ENCODE measurements at regions not wholly inside any gene's neighbourhood (a gene's known extent, or its start where the extent isn't known, plus 50 kb on each side); places are given as distances from the start of the nearest gene placed in this dataset.

DNA sequence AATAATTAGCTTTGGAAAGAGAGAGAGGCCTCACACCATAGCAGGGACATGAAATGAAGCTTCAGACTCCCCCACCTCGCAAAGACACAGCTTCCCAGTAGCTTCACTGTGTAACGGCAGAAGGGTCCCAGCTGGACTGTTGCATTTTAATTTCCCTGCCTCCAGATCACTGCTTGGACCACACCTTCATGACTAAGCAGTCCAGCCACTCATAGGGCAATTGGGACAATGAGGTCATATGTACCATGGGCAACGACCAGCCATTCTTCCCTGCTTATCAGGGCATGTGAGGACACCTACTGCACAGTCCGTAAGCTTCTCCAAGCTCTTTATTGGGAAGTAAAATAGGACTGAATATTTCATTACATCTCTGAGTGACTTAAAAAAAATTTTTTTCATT lies 183.0 kb downstream of the MREG start (continued):
- peak in 1 of 2 experiments; percentile 75; a peak in 1 of 4 replicates for TF ChIP-seq ZNF318 (IDR thresholded peaks at IDR 0.05; ENCODE audit: borderline replicate concordance in 1 of 2, low read depth in 1 of 2)
- TF ChIP-seq MED1 (CRISPR knock-in tag; IDR thresholded peaks at IDR 0.05; ENCODE audit: borderline replicate concordance): no peak
- TF ChIP-seq, protein P1, sequence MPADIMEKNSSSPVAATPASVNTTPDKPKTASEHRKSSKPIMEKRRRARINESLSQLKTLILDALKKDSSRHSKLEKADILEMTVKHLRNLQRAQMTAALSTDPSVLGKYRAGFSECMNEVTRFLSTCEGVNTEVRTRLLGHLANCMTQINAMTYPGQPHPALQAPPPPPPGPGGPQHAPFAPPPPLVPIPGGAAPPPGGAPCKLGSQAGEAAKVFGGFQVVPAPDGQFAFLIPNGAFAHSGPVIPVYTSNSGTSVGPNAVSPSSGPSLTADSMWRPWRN (IDR thresholded peaks at IDR 0.05; ENCODE audit: low read depth): no peak
- TF ChIP-seq ZNF316 (IDR thresholded peaks at IDR 0.05): peak; percentile 84
- TF ChIP-seq, protein P2, sequence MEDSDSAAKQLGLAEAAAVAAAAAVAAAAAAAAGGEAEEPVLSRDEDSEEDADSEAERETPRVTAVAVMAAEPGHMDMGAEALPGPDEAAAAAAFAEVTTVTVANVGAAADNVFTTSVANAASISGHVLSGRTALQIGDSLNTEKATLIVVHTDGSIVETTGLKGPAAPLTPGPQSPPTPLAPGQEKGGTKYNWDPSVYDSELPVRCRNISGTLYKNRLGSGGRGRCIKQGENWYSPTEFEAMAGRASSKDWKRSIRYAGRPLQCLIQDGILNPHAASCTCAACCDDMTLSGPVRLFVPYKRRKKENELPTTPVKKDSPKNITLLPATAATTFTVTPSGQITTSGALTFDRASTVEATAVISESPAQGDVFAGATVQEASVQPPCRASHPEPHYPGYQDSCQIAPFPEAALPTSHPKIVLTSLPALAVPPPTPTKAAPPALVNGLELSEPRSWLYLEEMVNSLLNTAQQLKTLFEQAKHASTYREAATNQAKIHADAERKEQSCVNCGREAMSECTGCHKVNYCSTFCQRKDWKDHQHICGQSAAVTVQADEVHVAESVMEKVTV (CRISPR knock-in tag; IDR thresholded peaks at IDR 0.05): 0 out of 2 replicates have a peak, but pooled peaks have one; percentile 46
- TF ChIP-seq PURB (CRISPR knock-in tag; IDR thresholded peaks at IDR 0.05; ENCODE audit: low read depth): no peak
- peak; percentile 73 for TF ChIP-seq MYNN (IDR thresholded peaks at IDR 0.05)
- TF ChIP-seq MYNN (CRISPR knock-in tag; IDR thresholded peaks at IDR 0.05): no peak
- TF ChIP-seq MYC (IDR thresholded peaks at IDR 0.05; ENCODE audit: low read depth, low read length): peak; percentile 48; the same call in 1 of the 2 replicates
- TF ChIP-seq MYC (CRISPR knock-in tag; IDR thresholded peaks at IDR 0.05; ENCODE audit: borderline replicate concordance, low read depth): no peak
- TF ChIP-seq NR2C1 (IDR thresholded peaks at IDR 0.05): no peak
- 0 out of 2 replicates have a peak, but pooled peaks have one; percentile 32 for TF ChIP-seq NR2C1 (tag; IDR thresholded peaks at IDR 0.05)
